Head of caudate nucleus (tissue), 42 donors: ENCODE measurements at regions not wholly inside any gene's neighbourhood (a gene's known extent, or its start where the extent isn't known, plus 50 kb on each side); places are given as distances from the start of the nearest gene placed in this dataset.
"Not testable (repeated sequence)": the region's sequence is repeated elsewhere in the genome, so short reads cannot be mapped to it uniquely, and the experiment has no call there.

Source experiments
- DNase-seq, 42 donors: peaks; one replicate each; pipeline versions ENCODE4 v3.0.0 to v3.0.0-alpha.2; 2020 to 2021; ENCODE audit warnings: mixed read lengths in 7 of 42
- intact Hi-C: fragments of 100-400 bp; cut with DNase I; formaldehyde crosslinking; loops from one replicate; pipeline ENCODE4 v1.15.0; 2022

GRCh38 chrX:98897191-98897590, 1512.9 kb downstream of the PCDH19 start:
- intact Hi-C loops: no loop called here
- DNase-seq: no peak

- DNase-seq: peak in 7 of 42 donors; percentile 0 to 17 (median 3)
- intact Hi-C loops: not testable (repeated sequence)
Observed at GRCh38 chrX:98850639-98851038, 1559.4 kb downstream of the PCDH19 start.
